Transverse colon (tissue), 4 donors: ENCODE measurements at regions not wholly inside any gene's neighbourhood (a gene's known extent, or its start where the extent isn't known, plus 50 kb on each side); places are given as distances from the start of the nearest gene placed in this dataset.

Experiments
- CTCF ChIP-seq, 5 experiments: fragments of 200-600 bp in 3 of 5; fragments of 450-650 bp in 2 of 5; sonication (generic) in 3 of 5; IDR thresholded peaks; 1 replicate in 2 of 5; 2 replicates in 3 of 5; pipeline ENCODE4 v1.5.1; 2016 to 2017; ENCODE audit warnings: antibody characterized with exemption in 5 of 5, inconsistent platforms in 3 of 5, mild to moderate bottlenecking in 2 of 5, moderate library complexity in 1 of 5
- EP300 ChIP-seq: sonication (generic); formaldehyde crosslinking; IDR thresholded peaks from one replicate; pipeline ENCODE4 v1.6.1; 2017; ENCODE audit warnings: antibody characterized with exemption, low read depth
- POLR2A ChIP-seq: fragments of 450-650 bp; IDR thresholded peaks from one replicate; pipeline ENCODE4 v1.6.1; 2016; ENCODE audit warnings: antibody characterized with exemption, mild to moderate bottlenecking, moderate library complexity
- POLR2AphosphoS5 ChIP-seq, 3 donors: sonication (generic); formaldehyde crosslinking; IDR thresholded peaks; one replicate each; pipeline ENCODE4 v1.6.1; 2016; ENCODE audit warnings: antibody characterized with exemption in 3 of 3

GRCh38 chr4:52256522-52256921 is 205.4 kb downstream of the SPATA18 start:
- no peak for TF ChIP-seq POLR2AphosphoS5 (IDR thresholded peaks at IDR 0.05)
- no peak for TF ChIP-seq CTCF (IDR thresholded peaks at IDR 0.05)
- no peak for TF ChIP-seq EP300
- TF ChIP-seq POLR2A, result no peak
